ENCODE measurements at regions not wholly inside any gene's neighbourhood (a gene's known extent, or its start where the extent isn't known, plus 50 kb on each side); places are given as distances from the start of the nearest gene placed in this dataset.

GRCh38 chr1:218686258-218686657 is 341.1 kb downstream of the TGFB2 start:
- DNase-seq, result no peak

- no peak for DNase-seq
Measured at GRCh38 chr1:218686761-218687160, 341.6 kb downstream of the TGFB2 start.

- DNase-seq, result no peak
Measured at GRCh38 chr1:218692808-218693207, 347.7 kb downstream of the TGFB2 start.

GRCh38 chr1:218693599-218693998 is 348.5 kb downstream of the TGFB2 start:
- no peak for DNase-seq

- no peak for DNase-seq
Measured at GRCh38 chr1:218694085-218694484, 348.9 kb downstream of the TGFB2 start.

DNA sequence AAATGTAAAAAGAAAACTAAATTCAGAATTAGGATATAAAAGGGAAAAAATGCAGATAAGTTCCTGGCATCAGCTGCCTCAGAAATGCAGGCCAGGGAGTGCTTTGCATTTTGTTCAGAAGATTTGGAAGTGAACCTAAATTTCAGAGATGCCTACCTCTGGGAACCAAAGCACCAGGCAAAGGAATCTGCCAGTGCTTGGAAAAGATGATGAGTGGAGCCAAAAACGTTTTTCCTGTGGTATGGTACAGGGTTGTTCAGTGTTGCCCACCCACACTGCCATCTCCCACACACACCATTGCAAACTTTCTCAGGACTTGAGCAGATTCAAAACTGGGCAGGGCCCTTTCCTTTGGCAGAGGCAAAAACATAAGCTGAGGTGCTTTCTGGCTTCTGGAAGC is 349.5 kb downstream of the TGFB2 start:
- no peak for DNase-seq

DNA sequence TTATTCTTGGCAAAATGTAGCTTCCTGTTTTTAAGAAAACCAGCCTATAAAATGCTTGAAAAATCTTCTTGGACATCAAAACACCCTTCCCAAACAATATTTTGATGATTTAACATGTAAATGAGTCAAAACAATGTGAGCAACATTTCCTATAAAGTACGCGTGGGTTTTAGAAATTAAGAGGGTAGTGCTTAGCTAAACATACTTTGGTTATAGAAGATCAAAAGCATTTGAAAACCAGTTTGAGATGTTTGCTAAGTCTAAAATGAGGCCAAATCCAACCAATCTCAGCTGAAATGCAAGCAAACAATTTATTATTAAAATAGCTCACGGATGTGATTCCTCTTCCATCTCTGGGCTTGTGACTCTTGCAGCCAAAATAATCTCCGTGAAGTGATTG is 350.4 kb downstream of the TGFB2 start:
- DNase-seq, result no peak

DNA sequence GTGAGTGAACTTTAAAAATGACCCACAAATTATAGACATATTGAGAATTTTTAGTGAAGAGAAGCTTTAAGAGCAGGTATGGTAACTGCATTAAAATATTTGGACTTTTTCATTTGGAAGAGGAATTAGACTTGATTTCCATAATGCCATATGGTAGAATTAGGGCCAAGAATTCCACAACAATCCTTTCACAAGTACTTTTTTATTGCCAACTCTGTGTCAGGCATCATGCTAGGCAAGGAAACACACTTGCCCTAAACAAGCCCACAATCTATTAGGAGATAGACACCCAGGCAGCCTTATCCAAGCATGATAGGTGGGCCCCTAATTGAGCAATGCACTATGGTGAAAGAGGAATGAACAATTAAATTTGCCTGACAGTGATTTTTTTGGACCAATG is 353.0 kb downstream of the TGFB2 start:
- DNase-seq, result no peak

GRCh38 chr1:218699421-218699820 is 354.3 kb downstream of the TGFB2 start:
- no peak for DNase-seq

- no peak for DNase-seq
Measured at GRCh38 chr1:218699865-218700264, 354.7 kb downstream of the TGFB2 start.

GRCh38 chr1:218700666-218701065 is 355.5 kb downstream of the TGFB2 start:
- DNase-seq, result no peak

- no peak for DNase-seq
Measured at GRCh38 chr1:218701131-218701530, 356.0 kb downstream of the TGFB2 start.

- no peak for DNase-seq
Measured at GRCh38 chr1:218702775-218703174, 357.6 kb downstream of the TGFB2 start.

GRCh38 chr1:218703836-218704235 is 358.7 kb downstream of the TGFB2 start:
- no peak for DNase-seq

GRCh38 chr1:218705391-218705790 is 360.3 kb downstream of the TGFB2 start:
- DNase-seq, result no peak

DNA sequence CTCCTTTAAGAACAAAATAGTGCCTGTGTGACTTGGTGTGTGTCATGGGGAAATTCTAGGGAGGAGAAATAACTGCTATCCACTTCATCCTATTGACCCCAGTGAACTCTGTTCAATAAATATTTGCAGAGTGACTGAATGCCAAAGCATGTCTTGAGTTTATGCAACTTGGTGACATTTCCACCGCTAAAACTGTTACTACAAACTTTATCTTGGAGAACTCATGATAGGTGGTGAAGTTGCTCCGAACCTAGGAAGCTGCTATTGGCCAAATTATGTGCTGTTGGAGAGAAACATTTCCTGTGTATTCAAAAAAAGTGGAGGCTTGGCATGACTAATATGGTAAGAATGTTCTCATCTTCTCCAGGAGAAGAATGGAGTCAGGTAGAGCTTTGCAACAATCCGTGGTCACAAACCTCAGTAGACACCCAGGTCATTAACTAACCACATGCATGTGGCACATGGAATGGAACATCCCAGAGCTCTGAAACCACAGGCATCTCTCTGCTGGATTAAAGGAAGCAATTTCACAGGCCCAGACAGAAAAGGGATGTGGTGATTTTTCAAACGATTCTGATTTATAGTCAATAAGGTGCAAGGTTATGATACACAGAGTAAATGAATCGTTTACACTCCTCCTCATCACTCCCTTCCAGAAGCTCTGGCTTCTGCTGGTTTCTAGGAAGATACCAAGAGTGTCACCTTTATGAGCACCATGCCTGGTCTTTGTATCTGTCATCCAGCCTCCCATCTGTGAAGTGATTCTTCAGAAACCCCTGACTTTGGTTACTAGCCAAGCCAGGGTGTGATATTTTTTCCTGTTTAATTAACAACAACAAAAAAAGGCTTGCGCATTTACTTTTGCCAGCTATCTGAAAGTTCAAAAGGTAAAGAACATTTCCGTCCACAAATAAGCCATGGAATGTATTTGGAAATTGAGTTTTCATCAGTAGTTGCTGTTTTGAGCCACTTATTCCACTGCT is 361.1 kb downstream of the TGFB2 start:
- no peak for DNase-seq

- no peak for DNase-seq
Measured at GRCh38 chr1:218711001-218711400, 365.9 kb downstream of the TGFB2 start.

GRCh38 chr1:218711884-218712674 is 366.9 kb downstream of the TGFB2 start:
- no peak for DNase-seq

DNA sequence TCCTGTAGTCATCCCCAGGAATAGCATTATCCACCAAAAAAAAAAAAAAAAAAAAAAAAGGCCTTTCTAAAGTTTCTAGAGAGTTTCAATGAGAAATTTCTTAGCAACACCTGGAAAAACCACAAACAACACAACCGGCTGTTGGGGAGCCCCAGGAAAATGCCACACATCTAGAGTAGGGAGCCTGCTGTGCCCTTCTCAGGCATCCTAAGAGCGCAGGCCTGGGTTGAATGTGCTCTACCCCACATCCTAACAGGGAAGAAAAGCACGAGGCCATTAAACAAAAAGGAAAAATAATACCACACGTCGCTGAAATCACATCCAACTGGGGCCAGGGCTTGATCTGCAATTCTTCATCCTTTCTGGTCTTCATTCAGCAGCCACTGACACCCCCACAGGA is 367.5 kb downstream of the TGFB2 start:
- no peak for DNase-seq

DNA sequence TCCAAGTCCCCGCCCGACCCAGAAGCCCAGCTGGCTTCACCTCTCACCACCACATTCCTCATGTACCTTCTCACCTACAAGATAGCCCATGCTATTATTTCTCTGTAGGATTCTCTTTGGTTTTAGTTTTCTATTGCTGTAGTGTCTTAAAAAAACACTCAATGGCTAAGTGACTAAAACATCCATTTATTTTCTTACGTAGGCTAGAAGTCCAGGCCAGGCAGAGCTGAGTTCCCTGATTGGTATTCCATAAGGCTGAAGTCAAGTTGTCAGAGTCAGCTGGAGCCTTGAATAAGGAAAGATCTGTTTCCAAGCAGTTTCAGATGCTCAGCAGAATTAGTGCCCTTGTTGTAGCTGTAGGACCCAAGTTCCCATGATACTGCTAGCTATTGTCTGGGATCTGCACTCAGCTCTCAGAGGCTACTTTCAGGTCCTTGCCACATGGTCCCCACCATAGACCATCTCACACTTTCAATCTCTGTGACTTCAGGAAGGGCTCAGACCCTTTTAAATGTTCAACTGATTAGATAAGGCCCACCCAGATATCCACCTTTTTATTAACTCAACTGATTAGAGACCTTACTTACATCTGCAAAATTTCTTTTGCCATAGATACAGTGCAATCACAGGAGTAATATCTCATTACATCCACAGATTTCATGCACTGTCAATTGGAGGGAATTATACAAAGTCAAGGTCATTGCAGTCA is 371.0 kb downstream of the TGFB2 start:
- DNase-seq, result no peak

- DNase-seq, result no peak
Measured at GRCh38 chr1:218717575-218717974, 372.4 kb downstream of the TGFB2 start.

- DNase-seq, result no peak
Measured at GRCh38 chr1:218718206-218718605, 373.1 kb downstream of the TGFB2 start.

DNA sequence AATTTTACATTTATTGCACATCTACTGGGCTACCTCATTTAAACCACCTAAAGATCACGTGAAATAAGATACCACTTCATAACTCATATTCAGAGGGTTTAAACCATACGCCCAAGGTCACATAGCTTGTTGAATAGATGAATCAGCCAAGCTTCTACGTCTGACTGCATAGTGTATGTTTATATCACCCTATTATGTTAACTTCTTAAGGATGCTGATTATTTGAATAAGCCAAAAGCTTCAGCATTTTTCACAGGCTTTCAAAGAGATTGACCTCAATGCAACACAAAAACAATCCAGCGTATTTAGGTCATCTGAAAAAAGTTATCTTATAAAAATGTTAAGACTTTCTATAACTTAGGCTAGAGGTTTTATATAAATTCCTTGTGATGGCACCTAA is 373.8 kb downstream of the TGFB2 start:
- no peak for DNase-seq

Data from NCI-H526 (cell line).